Fibroblast of lung (primary cell): ENCODE measurements at regions not wholly inside any gene's neighbourhood (a gene's known extent, or its start where the extent isn't known, plus 50 kb on each side); places are given as distances from the start of the nearest gene placed in this dataset.

Experiments used
- DNase-seq, 2 donors: peaks; one replicate each; pipeline versions ENCODE4 v3.0.0 to v3.0.0-alpha.2; 2010; ENCODE audit warnings: low read depth in 2 of 2
- H2AFZ ChIP-seq: 2 replicates; pipeline ENCODE4 v1.5.1; 2012; ENCODE audit warnings: low read length, control low read depth, inconsistent platforms
- H3K27ac ChIP-seq: 2 replicates; pipeline ENCODE4 v1.5.1; 2011; ENCODE audit warnings: low read length, control low read depth; ENCODE audit not compliant: insufficient read depth
- H3K27me3 ChIP-seq: 2 replicates; pipeline ENCODE4 v1.5.1; 2011; ENCODE audit warnings: mild to moderate bottlenecking, low read length; ENCODE audit not compliant: control insufficient read depth, insufficient read depth
- H3K36me3 ChIP-seq: 2 replicates; pipeline ENCODE4 v1.5.1; 2011; ENCODE audit warnings: low read length; ENCODE audit not compliant: control insufficient read depth, insufficient read depth
- H3K4me1 ChIP-seq: 2 replicates; pipeline ENCODE4 v1.5.1; 2011; ENCODE audit warnings: low read length; ENCODE audit not compliant: control insufficient read depth, insufficient read depth; ENCODE audit errors: extremely low read depth
- H3K4me2 ChIP-seq: 2 replicates; pipeline ENCODE4 v1.5.1; 2011; ENCODE audit warnings: low read length, control low read depth; ENCODE audit not compliant: insufficient read depth; ENCODE audit errors: extremely low read depth
- H3K4me3 ChIP-seq, 4 experiments: fragments of 200-600 bp in 1 of 4; sonication (generic) in 1 of 4; replicated peaks in 1 of 4; 2 replicates each; pipeline ENCODE4 v1.5.1; 2011 to 2016; ENCODE audit warnings: low read length in 4 of 4, low read depth in 3 of 4, mild to moderate bottlenecking in 3 of 4, control low read depth in 2 of 4, inconsistent platforms in 1 of 4, mixed read lengths in 1 of 4; ENCODE audit not compliant: insufficient read depth in 1 of 4; ENCODE audit errors: control extremely low read depth in 1 of 4
- H3K79me2 ChIP-seq: 2 replicates; pipeline ENCODE4 v1.5.1; 2012; ENCODE audit warnings: mild to moderate bottlenecking, low read length, inconsistent platforms; ENCODE audit not compliant: control insufficient read depth, insufficient read depth
- H3K9ac ChIP-seq: 2 replicates; pipeline ENCODE4 v1.5.1; 2011; ENCODE audit warnings: mild to moderate bottlenecking, low read length, control low read depth; ENCODE audit not compliant: insufficient read depth
- H3K9me3 ChIP-seq: 2 replicates; pipeline ENCODE4 v1.5.1; 2012; ENCODE audit warnings: low read depth, low read length; ENCODE audit not compliant: control insufficient read depth, insufficient read depth
- H4K20me1 ChIP-seq: 2 replicates; pipeline ENCODE4 v1.5.1; 2011; ENCODE audit warnings: low read length; ENCODE audit not compliant: control insufficient read depth, insufficient read depth; ENCODE audit errors: extremely low read depth
- CTCF ChIP-seq, 2 donors: IDR thresholded peaks in 1 of 2; conservative IDR thresholded peaks in 1 of 2; 1 replicate in 1 of 2; 2 replicates in 1 of 2; pipeline ENCODE4 v1.5.1; 2011 to 2012; ENCODE audit warnings: low read length in 2 of 2, control low read depth in 1 of 2, inconsistent platforms in 1 of 2, low read depth in 1 of 2, mild to moderate bottlenecking in 1 of 2
- EZH2 ChIP-seq: IDR thresholded peaks from 2 replicates; pipeline ENCODE4 v1.5.1; 2012; ENCODE audit warnings: low read length, control low read depth, mild to moderate bottlenecking; ENCODE audit errors: missing control alignments

GRCh38 chr2:52502476-52502860 lies 1265.1 kb upstream of the CHAC2 start:
- Histone ChIP-seq H3K79me2 (no peaks in the 10 kb centered on the region), H3K4me1 (no peaks in the 10 kb centered on the region), H3K9ac (no peak overlapping the region), H3K4me2 (no peak overlapping the region), H3K27me3 (no peaks in the 10 kb centered on the region), H3K9me3 (no peaks in the 10 kb centered on the region), H3K36me3 (no peaks in the 10 kb centered on the region), H2AFZ (no peak overlapping the region), H3K4me3 (no peak overlapping the region), H3K27ac (no peak overlapping the region), H4K20me1 (no peaks in the 10 kb centered on the region)
- TF ChIP-seq EZH2, result no peak
- no peak for TF ChIP-seq CTCF (conservative IDR thresholded peaks at IDR 0.05 in 1 of 2, IDR thresholded peaks at IDR 0.05 in 1 of 2; ENCODE audit: low read depth in 1 of 2, low read length in 2 of 2)
- no peak for DNase-seq

- H3K79me2 ChIP-seq, result no peaks in the 10 kb centered on the region
- no peaks in the 10 kb centered on the region for H3K9me3 ChIP-seq
- no peak overlapping the region for H3K9ac ChIP-seq
- TF ChIP-seq CTCF (conservative IDR thresholded peaks at IDR 0.05 in 1 of 2, IDR thresholded peaks at IDR 0.05 in 1 of 2; ENCODE audit: low read depth in 1 of 2, low read length in 2 of 2) (no peak), EZH2 (no peak)
- H3K4me2 ChIP-seq, result no peak overlapping the region
- no peak overlapping the region for H3K4me3 ChIP-seq
- no peaks in the 10 kb centered on the region for H3K27me3 ChIP-seq
- no peaks in the 10 kb centered on the region for H3K4me1 ChIP-seq
- H3K27ac ChIP-seq, result no peak overlapping the region
- DNase-seq, result no peak
- H2AFZ ChIP-seq, result no peak overlapping the region
- H4K20me1 ChIP-seq, result no peaks in the 10 kb centered on the region
- H3K36me3 ChIP-seq, result no peaks in the 10 kb centered on the region
These were observed 1265.7 kb upstream of the CHAC2 start for GRCh38 chr2:52501715-52502475.

GRCh38 chr2:52500561-52500960 lies 1267.0 kb upstream of the CHAC2 start:
- Histone ChIP-seq H3K27ac (no peak overlapping the region), H3K9me3 (no peaks in the 10 kb centered on the region), H3K27me3 (no peaks in the 10 kb centered on the region), H3K36me3 (no peaks in the 10 kb centered on the region), H3K9ac (no peak overlapping the region), H3K4me3 (no peak overlapping the region), H3K4me2 (no peak overlapping the region), H3K4me1 (no peaks in the 10 kb centered on the region), H2AFZ (no peak overlapping the region), H3K79me2 (no peaks in the 10 kb centered on the region), H4K20me1 (no peaks in the 10 kb centered on the region)
- no peak for DNase-seq
- TF ChIP-seq EZH2, result no peak
- no peak for TF ChIP-seq CTCF (conservative IDR thresholded peaks at IDR 0.05 in 1 of 2, IDR thresholded peaks at IDR 0.05 in 1 of 2; ENCODE audit: low read depth in 1 of 2, low read length in 2 of 2)
